A673 (cell line): ENCODE measurements at regions not wholly inside any gene's neighbourhood (a gene's known extent, or its start where the extent isn't known, plus 50 kb on each side); places are given as distances from the start of the nearest gene placed in this dataset.

Source experiments
- CTCF ChIP-seq: fragments of 300-800, 200-600 bp; sonication (generic); conservative IDR thresholded peaks from 2 replicates; pipeline ENCODE4 v1.5.1; 2017; ENCODE audit warnings: low read depth, mild to moderate bottlenecking, antibody characterized with exemption, low read length, moderate library complexity, mixed read lengths
- EZH2 ChIP-seq: fragments of 200-600 bp; sonication (generic); IDR thresholded peaks from 2 replicates; pipeline ENCODE4 v1.6.1; 2017; ENCODE audit warnings: borderline replicate concordance, low read depth, mild to moderate bottlenecking, mixed read lengths, antibody characterized with exemption, low read length; ENCODE audit not compliant: poor library complexity, severe bottlenecking

DNA sequence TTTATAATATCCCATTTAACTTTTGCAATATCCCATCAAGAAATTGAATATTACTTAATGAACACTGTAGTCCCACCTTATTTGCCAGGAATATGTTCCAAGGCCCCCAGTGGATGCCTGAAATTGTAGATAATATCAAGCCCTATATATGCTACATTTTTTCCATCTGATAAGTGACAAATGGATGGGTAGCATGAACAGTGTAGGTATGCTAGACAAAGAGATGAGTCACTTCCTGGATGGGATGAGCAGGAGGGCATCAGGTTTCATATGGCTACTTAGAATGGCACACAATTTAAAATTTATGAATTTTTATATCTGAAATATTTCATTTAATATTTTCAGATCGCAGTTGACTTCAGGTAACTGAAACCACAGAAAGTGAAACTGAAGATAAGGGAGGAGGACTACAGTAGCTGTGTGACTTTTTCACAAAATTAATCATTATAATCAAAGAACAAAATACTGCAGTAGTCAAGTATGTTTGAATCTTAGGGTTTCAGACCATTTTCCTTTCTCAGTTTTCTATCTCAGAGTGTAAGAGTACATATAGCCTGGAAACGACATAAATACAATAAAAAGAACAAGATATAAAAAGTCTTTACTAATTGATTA lies 636.4 kb upstream of the ARRDC3 start:
- TF ChIP-seq CTCF = no peak
- no peak for TF ChIP-seq EZH2
